HL-60 (cell line): ENCODE measurements at regions not wholly inside any gene's neighbourhood (a gene's known extent, or its start where the extent isn't known, plus 50 kb on each side); places are given as distances from the start of the nearest gene placed in this dataset.

Experiments used
- GABPA ChIP-seq: IDR thresholded peaks from 2 replicates; pipeline ENCODE4 v1.6.1; 2012; ENCODE audit warnings: low read depth
- POLR2AphosphoS5 ChIP-seq: IDR thresholded peaks from 2 replicates; pipeline ENCODE4 v1.6.1; 2012; ENCODE audit warnings: low read depth
- TF ChIP-seq, protein P1 (sequence below): IDR thresholded peaks from one replicate; pipeline ENCODE4 v1.5.1; 2011; ENCODE audit warnings: low read length, control low read depth, inconsistent platforms; ENCODE audit not compliant: insufficient read depth

DNA sequence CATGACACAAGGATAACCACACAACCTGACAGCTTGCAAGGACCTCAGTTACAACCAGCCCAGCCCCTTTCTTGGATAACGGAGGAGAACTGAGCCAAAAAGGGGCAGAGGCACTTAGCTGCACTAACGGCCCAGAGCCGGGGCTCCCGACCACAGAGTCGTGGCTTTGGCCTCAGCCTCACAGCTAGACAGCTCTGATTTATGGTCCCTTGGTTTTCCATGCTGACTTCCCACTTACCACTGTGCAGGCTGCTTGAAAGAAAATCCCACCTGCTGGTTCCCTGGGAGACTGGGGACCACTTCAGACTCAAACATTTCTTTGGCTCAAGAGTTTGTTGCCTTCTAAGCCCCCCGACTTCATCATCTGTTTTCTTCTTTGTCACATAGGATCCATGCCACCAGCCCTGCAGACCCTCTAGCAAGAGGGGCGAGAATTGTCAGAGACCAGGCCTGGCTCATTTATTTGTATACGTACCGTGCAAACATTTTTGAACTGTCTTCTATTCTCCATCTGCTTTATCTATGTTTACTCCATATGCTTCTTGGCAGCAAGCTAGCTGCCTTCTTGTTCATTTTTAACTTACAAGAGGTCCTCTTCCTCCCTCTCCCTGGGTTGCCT is 352.6 kb upstream of the MYT1L start:
- TF ChIP-seq, protein P1, sequence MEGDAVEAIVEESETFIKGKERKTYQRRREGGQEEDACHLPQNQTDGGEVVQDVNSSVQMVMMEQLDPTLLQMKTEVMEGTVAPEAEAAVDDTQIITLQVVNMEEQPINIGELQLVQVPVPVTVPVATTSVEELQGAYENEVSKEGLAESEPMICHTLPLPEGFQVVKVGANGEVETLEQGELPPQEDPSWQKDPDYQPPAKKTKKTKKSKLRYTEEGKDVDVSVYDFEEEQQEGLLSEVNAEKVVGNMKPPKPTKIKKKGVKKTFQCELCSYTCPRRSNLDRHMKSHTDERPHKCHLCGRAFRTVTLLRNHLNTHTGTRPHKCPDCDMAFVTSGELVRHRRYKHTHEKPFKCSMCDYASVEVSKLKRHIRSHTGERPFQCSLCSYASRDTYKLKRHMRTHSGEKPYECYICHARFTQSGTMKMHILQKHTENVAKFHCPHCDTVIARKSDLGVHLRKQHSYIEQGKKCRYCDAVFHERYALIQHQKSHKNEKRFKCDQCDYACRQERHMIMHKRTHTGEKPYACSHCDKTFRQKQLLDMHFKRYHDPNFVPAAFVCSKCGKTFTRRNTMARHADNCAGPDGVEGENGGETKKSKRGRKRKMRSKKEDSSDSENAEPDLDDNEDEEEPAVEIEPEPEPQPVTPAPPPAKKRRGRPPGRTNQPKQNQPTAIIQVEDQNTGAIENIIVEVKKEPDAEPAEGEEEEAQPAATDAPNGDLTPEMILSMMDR, result no peak
- TF ChIP-seq POLR2AphosphoS5 (no peak), GABPA (no peak)
